ENCODE measurements at regions not wholly inside any gene's neighbourhood (a gene's known extent, or its start where the extent isn't known, plus 50 kb on each side); places are given as distances from the start of the nearest gene placed in this dataset.

DNA sequence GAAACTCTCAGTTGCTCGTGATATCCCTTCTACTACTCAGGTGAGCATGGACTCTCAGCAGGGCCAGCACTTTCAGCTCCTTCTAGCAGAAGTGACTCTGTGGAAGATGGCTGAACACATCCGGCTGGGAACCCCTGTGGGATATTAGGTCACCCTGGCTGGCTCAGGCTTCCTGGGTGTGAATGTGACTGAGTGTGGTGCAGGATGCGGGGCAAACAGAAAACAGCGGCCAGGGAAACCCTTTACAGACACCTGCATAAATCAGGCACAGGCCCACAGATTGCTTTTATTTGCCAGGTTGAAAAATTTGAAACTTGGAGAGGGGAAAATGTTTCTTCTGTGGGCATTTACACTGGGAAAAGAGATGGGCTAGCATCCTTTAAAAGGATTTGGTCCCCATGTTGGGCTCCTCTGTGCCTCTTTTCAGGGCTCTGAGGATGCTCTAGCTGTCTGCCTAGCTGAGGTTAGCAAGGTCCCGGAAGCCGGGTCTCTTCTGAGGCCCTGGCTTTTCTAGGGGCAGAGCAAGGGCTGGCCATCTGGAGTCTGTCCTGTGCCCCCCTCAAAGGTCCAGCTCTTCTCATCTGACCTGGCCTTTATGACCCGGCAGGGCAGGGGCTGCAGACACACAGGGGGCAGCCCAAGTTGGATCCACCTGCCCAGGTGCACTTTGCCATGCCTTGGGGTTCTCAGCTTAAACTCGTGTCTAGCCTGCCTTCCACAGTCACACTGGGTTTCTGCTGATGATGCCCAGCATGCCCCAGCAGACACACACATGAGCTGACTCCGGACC is 243.0 kb downstream of the SIPA1L2 start:
- Histone ChIP-seq H3K27ac (ENCODE audit: low read depth, low read length) (no peak overlapping the region), H3K9me3 (ENCODE audit: control insufficient read depth, low read length) (no peaks in the 10 kb centered on the region), H3K36me3 (ENCODE audit: control insufficient read depth, insufficient read depth, low read length) (no peaks in the 10 kb centered on the region), H3K27me3 (ENCODE audit: control insufficient read depth, insufficient read depth, low read length, poor library complexity, severe bottlenecking) (no peaks in the 10 kb centered on the region), H3K9ac (ENCODE audit: extremely low read depth, low read length, poor library complexity, severe bottlenecking) (no peak overlapping the region), H3K4me1 (ENCODE audit: control insufficient read depth, insufficient read depth, low read length) (no peaks in the 10 kb centered on the region), H3K4me3 (ENCODE audit: low read length) (no peak overlapping the region)
- Mint-ChIP-seq H3K9me3 (no peaks in the 10 kb centered on the region), H3K36me3 (ENCODE audit: low read depth) (no peaks in the 10 kb centered on the region), H3K27ac (no peak overlapping the region), H3K4me1 (no peaks in the 10 kb centered on the region), H3K4me3 (no peak overlapping the region), H3K27me3 (ENCODE audit: insufficient read depth) (peaks cover 13% of the 10 kb centered on the region)
- TF ChIP-seq, protein P1, sequence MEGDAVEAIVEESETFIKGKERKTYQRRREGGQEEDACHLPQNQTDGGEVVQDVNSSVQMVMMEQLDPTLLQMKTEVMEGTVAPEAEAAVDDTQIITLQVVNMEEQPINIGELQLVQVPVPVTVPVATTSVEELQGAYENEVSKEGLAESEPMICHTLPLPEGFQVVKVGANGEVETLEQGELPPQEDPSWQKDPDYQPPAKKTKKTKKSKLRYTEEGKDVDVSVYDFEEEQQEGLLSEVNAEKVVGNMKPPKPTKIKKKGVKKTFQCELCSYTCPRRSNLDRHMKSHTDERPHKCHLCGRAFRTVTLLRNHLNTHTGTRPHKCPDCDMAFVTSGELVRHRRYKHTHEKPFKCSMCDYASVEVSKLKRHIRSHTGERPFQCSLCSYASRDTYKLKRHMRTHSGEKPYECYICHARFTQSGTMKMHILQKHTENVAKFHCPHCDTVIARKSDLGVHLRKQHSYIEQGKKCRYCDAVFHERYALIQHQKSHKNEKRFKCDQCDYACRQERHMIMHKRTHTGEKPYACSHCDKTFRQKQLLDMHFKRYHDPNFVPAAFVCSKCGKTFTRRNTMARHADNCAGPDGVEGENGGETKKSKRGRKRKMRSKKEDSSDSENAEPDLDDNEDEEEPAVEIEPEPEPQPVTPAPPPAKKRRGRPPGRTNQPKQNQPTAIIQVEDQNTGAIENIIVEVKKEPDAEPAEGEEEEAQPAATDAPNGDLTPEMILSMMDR (conservative IDR thresholded peaks at IDR 0.05): no peak
- WGBS, 2 experiments (ENCODE audit: insufficient coverage in 1 of 2, insufficient read length in 1 of 2): 94 to 95% methylated on average over 7 to 9 of the region's 9 CpGs
- no peak for DNase-seq

DNA sequence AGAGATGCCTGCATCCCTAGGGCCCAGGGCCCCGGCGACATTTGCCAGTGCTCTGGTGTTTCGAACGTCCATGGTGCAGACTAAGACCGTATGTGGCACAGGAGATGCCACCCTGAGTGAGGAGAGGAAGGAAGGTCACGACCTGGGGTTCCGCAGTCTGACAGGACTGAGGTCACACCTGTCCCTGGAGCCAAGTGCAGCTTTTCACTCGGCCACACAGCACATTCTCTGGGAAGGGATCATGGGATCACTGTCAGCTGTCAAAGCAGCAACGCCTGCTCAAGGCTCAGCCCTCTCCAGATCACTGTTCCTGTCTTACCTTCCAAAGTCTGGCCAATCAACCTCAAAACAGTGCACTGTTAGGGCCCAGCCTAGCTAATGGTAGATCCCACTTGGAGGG is 243.6 kb downstream of the SIPA1L2 start:
- Histone ChIP-seq H3K9ac (ENCODE audit: extremely low read depth, low read length, poor library complexity, severe bottlenecking) (no peak overlapping the region), H3K36me3 (ENCODE audit: control insufficient read depth, insufficient read depth, low read length) (no peaks in the 10 kb centered on the region), H3K4me3 (ENCODE audit: low read length) (no peak overlapping the region), H3K4me1 (ENCODE audit: control insufficient read depth, insufficient read depth, low read length) (no peaks in the 10 kb centered on the region), H3K27me3 (ENCODE audit: control insufficient read depth, insufficient read depth, low read length, poor library complexity, severe bottlenecking) (no peaks in the 10 kb centered on the region), H3K27ac (ENCODE audit: low read depth, low read length) (no peak overlapping the region), H3K9me3 (ENCODE audit: control insufficient read depth, low read length) (no peaks in the 10 kb centered on the region)
- DNase-seq: no peak
- WGBS, 2 experiments (ENCODE audit: insufficient coverage in 1 of 2, insufficient read length in 1 of 2): 88 to 94% methylated on average over 8 to 9 of the region's 9 CpGs
- TF ChIP-seq, protein P1 (conservative IDR thresholded peaks at IDR 0.05): no peak
- Mint-ChIP-seq H3K9me3 (no peaks in the 10 kb centered on the region), H3K27me3 (ENCODE audit: insufficient read depth) (peaks cover 13% of the 10 kb centered on the region), H3K4me3 (no peak overlapping the region), H3K36me3 (ENCODE audit: low read depth) (no peaks in the 10 kb centered on the region), H3K27ac (no peak overlapping the region), H3K4me1 (no peaks in the 10 kb centered on the region)

DNA sequence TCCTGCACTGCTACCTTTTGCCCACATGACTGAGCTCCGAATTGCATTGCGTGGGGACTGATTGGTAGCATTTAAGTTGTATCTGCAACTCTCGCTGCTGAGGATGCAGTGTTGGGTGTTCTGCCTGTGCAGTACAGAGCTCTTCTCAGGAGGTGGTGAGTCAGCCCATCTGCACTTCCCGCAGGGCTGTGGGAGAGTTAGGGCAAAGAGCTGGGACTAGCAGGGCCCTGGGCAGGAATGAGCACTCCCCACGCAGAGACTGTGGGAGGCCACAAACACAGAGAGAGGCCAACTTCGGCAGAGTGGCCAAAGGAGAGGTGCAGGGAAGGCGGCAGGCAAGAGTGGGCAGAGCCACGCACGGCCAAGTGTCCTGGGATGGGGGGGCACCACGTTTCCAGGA is 244.7 kb downstream of the SIPA1L2 start:
- H3K4me1 ChIP-seq (ENCODE audit: control insufficient read depth, insufficient read depth, low read length): no peaks in the 10 kb centered on the region
- Mint-ChIP-seq H3K9me3 (no peaks in the 10 kb centered on the region), H3K36me3 (ENCODE audit: low read depth) (no peaks in the 10 kb centered on the region), H3K4me1 (no peaks in the 10 kb centered on the region), H3K4me3 (no peak overlapping the region), H3K27ac (no peak overlapping the region), H3K27me3 (ENCODE audit: insufficient read depth) (peaks cover 11% of the 10 kb centered on the region)
- DNase-seq: no peak
- H3K27me3 ChIP-seq (ENCODE audit: control insufficient read depth, insufficient read depth, low read length, poor library complexity, severe bottlenecking): no peaks in the 10 kb centered on the region
- H3K9ac ChIP-seq (ENCODE audit: extremely low read depth, low read length, poor library complexity, severe bottlenecking): no peak overlapping the region
- no peaks in the 10 kb centered on the region for H3K9me3 ChIP-seq (ENCODE audit: control insufficient read depth, low read length)
- WGBS, 2 experiments (ENCODE audit: insufficient coverage in 1 of 2, insufficient read length in 1 of 2): 88 to 91% methylated on average over 8 to 10 of the region's 10 CpGs
- no peak overlapping the region for H3K27ac ChIP-seq (ENCODE audit: low read depth, low read length)
- H3K4me3 ChIP-seq (ENCODE audit: low read length): no peak overlapping the region
- TF ChIP-seq, protein P1 (conservative IDR thresholded peaks at IDR 0.05): no peak
- no peaks in the 10 kb centered on the region for H3K36me3 ChIP-seq (ENCODE audit: control insufficient read depth, insufficient read depth, low read length)

Data from endodermal cell (in vitro differentiated cells).